H1 (cell line): ENCODE measurements at regions not wholly inside any gene's neighbourhood (a gene's known extent, or its start where the extent isn't known, plus 50 kb on each side); places are given as distances from the start of the nearest gene placed in this dataset.

Experiments used
- BACH1 ChIP-seq: IDR thresholded peaks from 2 replicates; pipeline ENCODE4 v1.6.1; 2012; ENCODE audit warnings: low read length, improper control_type of control experiment
- BRCA1 ChIP-seq: IDR thresholded peaks from 2 replicates; pipeline ENCODE4 v1.6.1; 2012; ENCODE audit warnings: low read depth, low read length, improper control_type of control experiment
- CEBPB ChIP-seq: IDR thresholded peaks from 2 replicates; pipeline ENCODE4 v1.6.1; 2012; ENCODE audit warnings: low read depth, low read length
- CHD7 ChIP-seq: fragments of 300-600 bp; sonication (generic); IDR thresholded peaks from 2 replicates; pipeline ENCODE4 v1.7.1; 2012; ENCODE audit warnings: low read length, moderate library complexity, mild to moderate bottlenecking, inconsistent platforms; ENCODE audit not compliant: insufficient replicate concordance
- CTBP2 ChIP-seq: IDR thresholded peaks from 2 replicates; pipeline ENCODE4 v1.7.0; 2011; ENCODE audit warnings: borderline replicate concordance, mild to moderate bottlenecking, moderate library complexity, mixed read lengths, low read length; ENCODE audit not compliant: insufficient read depth, insufficient read length
- E2F6 ChIP-seq: IDR thresholded peaks from 2 replicates; pipeline ENCODE4 v1.6.1; 2012; ENCODE audit warnings: inconsistent platforms
- KDM5A ChIP-seq: fragments of 200-600 bp; IDR thresholded peaks from 2 replicates; pipeline ENCODE4 v1.7.1; 2012; ENCODE audit warnings: mild to moderate bottlenecking, low read length, inconsistent platforms, mixed read lengths
- MAFK ChIP-seq: IDR thresholded peaks from 2 replicates; pipeline ENCODE4 v1.6.1; 2012; ENCODE audit warnings: low read depth, mild to moderate bottlenecking, improper control_type of control experiment, low read length
- POLR2A ChIP-seq, 2 experiments: IDR thresholded peaks; 1 replicate in 1 of 2; 2 replicates in 1 of 2; pipeline ENCODE4 v1.6.1; 2011; ENCODE audit warnings: low read depth in 2 of 2, low read length in 2 of 2, mild to moderate bottlenecking in 2 of 2; ENCODE audit errors: control extremely low read depth in 1 of 2
- TBP ChIP-seq: IDR thresholded peaks from 2 replicates; pipeline ENCODE4 v1.6.1; 2011; ENCODE audit warnings: low read depth, low read length, improper control_type of control experiment
- ZNF274 ChIP-seq: IDR thresholded peaks from 2 replicates; pipeline ENCODE4 v1.7.0; 2012; ENCODE audit warnings: low read length, borderline replicate concordance; ENCODE audit errors: extremely low read depth

- no peak for TF ChIP-seq CHD7
- TF ChIP-seq TBP: no peak
- no peak for TF ChIP-seq MAFK
- no peak for TF ChIP-seq CTBP2
- no peak for TF ChIP-seq KDM5A
- TF ChIP-seq CEBPB: no peak
- no peak for TF ChIP-seq E2F6
- TF ChIP-seq BACH1: no peak
- TF ChIP-seq POLR2A (IDR thresholded peaks at IDR 0.05; ENCODE audit: control extremely low read depth in 1 of 2, low read depth in 2 of 2, low read length in 2 of 2): no peak
- no peak for TF ChIP-seq ZNF274
- no peak for TF ChIP-seq BRCA1
These were observed 320.6 kb upstream of the PTGER4 start (continued) for GRCh38 chr5:40359093-40359492.
